Natural killer cell treated with Interleukin-12 subunit alpha and Interleukin-12 subunit beta and Interleukin-15 and Interleukin-18, amount 100 ng/mL, for 72 hours (primary cell): ENCODE measurements at regions not wholly inside any gene's neighbourhood (a gene's known extent, or its start where the extent isn't known, plus 50 kb on each side); places are given as distances from the start of the nearest gene placed in this dataset.

Source experiments
- ATAC-seq, 2 donors: fragments of 150-1000 bp; cut with Tn5 transposase in 1 of 2; sonication (Bioruptor Pico), chemical (Tn5 transposase) in 1 of 2; 2 replicates each; pipeline ENCODE4 v1.10.0; 2021
- DNase-seq: peaks from one replicate; pipeline ENCODE4 v3.0.0; 2022; ENCODE audit warnings: low spot score
- H3K27ac Mint-ChIP-seq, 2 donors: 1 replicate in 1 of 2; 2 replicates in 1 of 2; pipeline ENCODE4 v1.8.0; 2022; ENCODE audit warnings: mixed read lengths in 2 of 2, mild to moderate bottlenecking in 1 of 2, moderate library complexity in 1 of 2
- H3K27me3 Mint-ChIP-seq, 2 donors: 1 replicate in 1 of 2; 2 replicates in 1 of 2; pipeline ENCODE4 v1.8.0; 2022; ENCODE audit warnings: mixed read lengths in 2 of 2
- H3K36me3 Mint-ChIP-seq: one replicate; pipeline ENCODE4 v1.8.0; 2022; ENCODE audit warnings: mixed read lengths
- H3K4me1 Mint-ChIP-seq, 2 donors: 1 replicate in 1 of 2; 2 replicates in 1 of 2; pipeline ENCODE4 v1.8.0; 2022; ENCODE audit warnings: low read depth in 2 of 2, mixed read lengths in 2 of 2, mild to moderate bottlenecking in 1 of 2
- H3K4me3 Mint-ChIP-seq: one replicate; pipeline ENCODE4 v1.8.0; 2022; ENCODE audit warnings: mixed read lengths
- H3K9me3 Mint-ChIP-seq: 2 replicates; pipeline ENCODE4 v1.8.0; 2022; ENCODE audit warnings: mixed read lengths

- no peak for DNase-seq
- Mint-ChIP-seq H3K36me3 (no peaks in the 10 kb centered on the region), H3K4me3 (no peak overlapping the region), H3K27me3 (no peaks in the 10 kb centered on the region), H3K4me1 (no peaks in the 10 kb centered on the region), H3K27ac (no peak overlapping the region), H3K9me3 (no peaks in the 10 kb centered on the region)
- ATAC-seq = no peak
Measured at GRCh38 chr6:113392551-113393055, 464.5 kb upstream of the MARCKS start.

GRCh38 chr6:113394216-113394615 is 462.9 kb upstream of the MARCKS start:
- Mint-ChIP-seq H3K9me3 (no peaks in the 10 kb centered on the region), H3K27ac (no peak overlapping the region), H3K4me3 (no peak overlapping the region), H3K27me3 (no peaks in the 10 kb centered on the region), H3K36me3 (no peaks in the 10 kb centered on the region), H3K4me1 (no peaks in the 10 kb centered on the region)
- DNase-seq = no peak
- ATAC-seq = no peak

- DNase-seq = no peak
- H3K4me1 Mint-ChIP-seq = no peaks in the 10 kb centered on the region
- ATAC-seq = no peak
- no peak overlapping the region for H3K4me3 Mint-ChIP-seq
- H3K36me3 Mint-ChIP-seq = no peaks in the 10 kb centered on the region
- H3K27me3 Mint-ChIP-seq = no peaks in the 10 kb centered on the region
- no peak overlapping the region for H3K27ac Mint-ChIP-seq
- H3K9me3 Mint-ChIP-seq = no peaks in the 10 kb centered on the region
Measured at GRCh38 chr6:113394729-113395128, 462.4 kb upstream of the MARCKS start.

- H3K9me3 Mint-ChIP-seq = no peaks in the 10 kb centered on the region
- H3K36me3 Mint-ChIP-seq = no peaks in the 10 kb centered on the region
- no peaks in the 10 kb centered on the region for H3K27me3 Mint-ChIP-seq
Measured at GRCh38 chr6:113396730-113397129, 460.4 kb upstream of the MARCKS start.

GRCh38 chr6:113397236-113397635 is 459.9 kb upstream of the MARCKS start:
- H3K27me3 Mint-ChIP-seq = no peaks in the 10 kb centered on the region

More at GRCh38 chr6:113396730-113397129, 460.4 kb upstream of the MARCKS start:
- ATAC-seq (no peak), DNase-seq (no peak)
- H3K27ac Mint-ChIP-seq = no peak overlapping the region
- no peak overlapping the region for H3K4me3 Mint-ChIP-seq
- no peaks in the 10 kb centered on the region for H3K4me1 Mint-ChIP-seq

GRCh38 chr6:113401231-113401630 is 455.9 kb upstream of the MARCKS start:
- no peak for ATAC-seq
- no peaks in the 10 kb centered on the region for H3K4me1 Mint-ChIP-seq

More at GRCh38 chr6:113397236-113397635, 459.9 kb upstream of the MARCKS start:
- no peaks in the 10 kb centered on the region for H3K36me3 Mint-ChIP-seq
- no peak for DNase-seq
- no peak for ATAC-seq
- H3K4me3 Mint-ChIP-seq = no peak overlapping the region
- no peak overlapping the region for H3K27ac Mint-ChIP-seq
- no peaks in the 10 kb centered on the region for H3K4me1 Mint-ChIP-seq
- no peaks in the 10 kb centered on the region for H3K9me3 Mint-ChIP-seq

GRCh38 chr6:113402544-113402943 is 454.6 kb upstream of the MARCKS start:
- no peaks in the 10 kb centered on the region for H3K27me3 Mint-ChIP-seq
- ATAC-seq (no peak), DNase-seq (no peak)
- no peaks in the 10 kb centered on the region for H3K36me3 Mint-ChIP-seq
- peaks cover 10% of the 10 kb centered on the region for H3K9me3 Mint-ChIP-seq
- H3K4me1 Mint-ChIP-seq = no peaks in the 10 kb centered on the region
- no peak overlapping the region for H3K4me3 Mint-ChIP-seq
- H3K27ac Mint-ChIP-seq = no peak overlapping the region

More at GRCh38 chr6:113401231-113401630, 455.9 kb upstream of the MARCKS start:
- H3K36me3 Mint-ChIP-seq = no peaks in the 10 kb centered on the region
- peaks cover 10% of the 10 kb centered on the region for H3K9me3 Mint-ChIP-seq
- no peak overlapping the region for H3K27ac Mint-ChIP-seq
- no peaks in the 10 kb centered on the region for H3K27me3 Mint-ChIP-seq
- no peak for DNase-seq
- H3K4me3 Mint-ChIP-seq = no peak overlapping the region

- Mint-ChIP-seq H3K4me3 (no peak overlapping the region), H3K4me1 (no peaks in the 10 kb centered on the region), H3K9me3 (peaks cover 10% of the 10 kb centered on the region), H3K36me3 (no peaks in the 10 kb centered on the region), H3K27ac (no peak overlapping the region), H3K27me3 (no peaks in the 10 kb centered on the region)
- DNase-seq (no peak), ATAC-seq (no peak)
Measured at GRCh38 chr6:113403966-113404595, 453.1 kb upstream of the MARCKS start.

GRCh38 chr6:113405326-113406047 is 451.7 kb upstream of the MARCKS start:
- H3K36me3 Mint-ChIP-seq = no peaks in the 10 kb centered on the region
- H3K4me3 Mint-ChIP-seq = no peak overlapping the region
- peaks cover 10% of the 10 kb centered on the region for H3K9me3 Mint-ChIP-seq
- DNase-seq = no peak
- no peak overlapping the region for H3K27ac Mint-ChIP-seq
- ATAC-seq = no peak
- H3K27me3 Mint-ChIP-seq = no peaks in the 10 kb centered on the region
- H3K4me1 Mint-ChIP-seq = no peaks in the 10 kb centered on the region

GRCh38 chr6:113406048-113406695 is 451.0 kb upstream of the MARCKS start:
- Mint-ChIP-seq H3K27me3 (no peaks in the 10 kb centered on the region), H3K27ac (no peak overlapping the region), H3K4me3 (no peak overlapping the region), H3K9me3 (peaks cover 10% of the 10 kb centered on the region), H3K4me1 (no peaks in the 10 kb centered on the region), H3K36me3 (no peaks in the 10 kb centered on the region)
- ATAC-seq (no peak), DNase-seq (no peak)

- no peak for DNase-seq
- no peaks in the 10 kb centered on the region for H3K27me3 Mint-ChIP-seq
- no peak for ATAC-seq
- no peaks in the 10 kb centered on the region for H3K4me1 Mint-ChIP-seq
- H3K36me3 Mint-ChIP-seq = no peaks in the 10 kb centered on the region
- no peak overlapping the region for H3K4me3 Mint-ChIP-seq
- H3K27ac Mint-ChIP-seq = no peak overlapping the region
- H3K9me3 Mint-ChIP-seq = no peaks in the 10 kb centered on the region
Measured at GRCh38 chr6:113411011-113411410, 446.1 kb upstream of the MARCKS start.

- H3K27ac Mint-ChIP-seq = no peak overlapping the region
- H3K9me3 Mint-ChIP-seq = no peaks in the 10 kb centered on the region
- ATAC-seq = no peak
- no peak for DNase-seq
- H3K4me1 Mint-ChIP-seq = no peaks in the 10 kb centered on the region
- no peaks in the 10 kb centered on the region for H3K36me3 Mint-ChIP-seq
- no peaks in the 10 kb centered on the region for H3K27me3 Mint-ChIP-seq
- no peak overlapping the region for H3K4me3 Mint-ChIP-seq
Measured at GRCh38 chr6:113412589-113413357, 444.4 kb upstream of the MARCKS start.

GRCh38 chr6:113414511-113414910 is 442.6 kb upstream of the MARCKS start:
- ATAC-seq (no peak), DNase-seq (no peak)
- H3K4me3 Mint-ChIP-seq = no peak overlapping the region
- H3K27me3 Mint-ChIP-seq = no peaks in the 10 kb centered on the region
- H3K4me1 Mint-ChIP-seq = no peaks in the 10 kb centered on the region
- no peaks in the 10 kb centered on the region for H3K9me3 Mint-ChIP-seq
- H3K27ac Mint-ChIP-seq = no peak overlapping the region
- H3K36me3 Mint-ChIP-seq = no peaks in the 10 kb centered on the region
